HEK293T (cell line): ENCODE measurements at regions not wholly inside any gene's neighbourhood (a gene's known extent, or its start where the extent isn't known, plus 50 kb on each side); places are given as distances from the start of the nearest gene placed in this dataset.

Source experiments
- ARNT ChIP-seq: fragments of 450-650 bp; IDR thresholded peaks from 2 replicates; pipeline ENCODE4 v1.6.1; 2017; ENCODE audit warnings: mild to moderate bottlenecking
- BHLHE40 ChIP-seq: fragments of 450-650 bp; IDR thresholded peaks from 2 replicates; pipeline ENCODE4 v1.6.1; 2016; ENCODE audit warnings: mild to moderate bottlenecking, moderate library complexity, borderline replicate concordance
- FOXA1 ChIP-seq: fragments of 450-650 bp; IDR thresholded peaks from 2 replicates; pipeline ENCODE4 v1.6.1; 2016; ENCODE audit warnings: mild to moderate bottlenecking
- FOXM1 ChIP-seq: fragments of 450-650 bp; IDR thresholded peaks from 2 replicates; pipeline ENCODE4 v1.6.1; 2017; ENCODE audit warnings: mild to moderate bottlenecking, borderline replicate concordance
- HDGF ChIP-seq: fragments of 450-650 bp; IDR thresholded peaks from 2 replicates; pipeline ENCODE4 v1.6.1; 2017; ENCODE audit warnings: antibody characterized with exemption, borderline replicate concordance
- L3MBTL2 ChIP-seq: fragments of 450-650 bp; conservative IDR thresholded peaks from 2 replicates; pipeline ENCODE4 v1.6.1; 2016; ENCODE audit warnings: mild to moderate bottlenecking
- NFRKB ChIP-seq: fragments of 450-650 bp; IDR thresholded peaks from 2 replicates; pipeline ENCODE4 v1.6.1; 2016; ENCODE audit warnings: mild to moderate bottlenecking, moderate library complexity
- SP1 ChIP-seq: fragments of 450-650 bp; IDR thresholded peaks from 2 replicates; pipeline ENCODE4 v1.6.1; 2017
- SUZ12 ChIP-seq: fragments of 450-650 bp; IDR thresholded peaks from 2 replicates; pipeline ENCODE4 v1.6.1; 2016; ENCODE audit warnings: mild to moderate bottlenecking
- TARDBP ChIP-seq: fragments of 450-650 bp; IDR thresholded peaks from 2 replicates; pipeline ENCODE4 v1.6.1; 2016
- TF ChIP-seq, protein P1 (sequence below): fragments of 450-650 bp; IDR thresholded peaks from 2 replicates; pipeline ENCODE4 v1.6.1; 2016

DNA sequence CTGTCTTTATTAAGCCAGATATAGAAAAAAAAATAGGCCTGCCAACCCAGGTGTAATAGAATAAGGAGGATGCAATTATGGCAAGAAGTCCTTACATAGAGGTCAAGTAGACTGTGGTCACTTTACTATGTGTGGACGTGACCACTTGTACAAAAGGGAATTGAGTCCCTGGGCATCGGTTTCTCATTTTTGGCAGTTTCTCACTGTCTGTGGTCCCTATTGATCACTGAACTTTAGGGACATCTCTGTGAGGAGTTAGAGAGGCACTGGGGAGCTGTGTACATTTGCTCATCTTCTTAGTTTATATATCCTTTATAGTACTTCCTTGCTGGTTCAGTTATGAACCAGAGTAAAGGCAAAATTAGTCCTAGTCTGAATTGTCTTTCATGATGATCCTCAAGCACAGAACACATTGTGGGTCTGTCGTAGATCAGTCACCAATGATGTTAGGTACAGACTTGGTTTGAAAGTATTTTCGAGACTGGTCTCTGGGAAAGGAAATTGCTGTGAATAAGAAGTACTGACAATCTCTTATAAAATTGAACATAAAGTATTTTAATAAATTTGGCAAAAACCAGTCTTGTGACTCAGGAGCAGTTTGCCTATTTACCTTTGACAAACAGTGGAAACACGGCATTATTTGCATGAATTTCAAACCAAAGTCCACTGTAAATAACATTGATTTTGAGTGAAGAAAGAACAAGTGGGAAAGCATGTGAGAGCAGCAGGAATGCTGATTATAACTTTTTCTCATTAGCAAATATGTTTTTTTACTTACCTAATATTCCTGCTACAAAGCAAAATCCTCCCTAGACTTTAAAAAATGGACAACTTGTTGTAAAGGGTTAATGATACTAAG is 218.9 kb upstream of the DPH6 start:
- TF ChIP-seq ARNT (no peak), HDGF (no peak), FOXA1 (no peak), SP1 (no peak), FOXM1 (no peak), NFRKB (no peak), TARDBP (no peak), SUZ12 (no peak), BHLHE40 (no peak), L3MBTL2 (no peak)
- TF ChIP-seq, protein P1, sequence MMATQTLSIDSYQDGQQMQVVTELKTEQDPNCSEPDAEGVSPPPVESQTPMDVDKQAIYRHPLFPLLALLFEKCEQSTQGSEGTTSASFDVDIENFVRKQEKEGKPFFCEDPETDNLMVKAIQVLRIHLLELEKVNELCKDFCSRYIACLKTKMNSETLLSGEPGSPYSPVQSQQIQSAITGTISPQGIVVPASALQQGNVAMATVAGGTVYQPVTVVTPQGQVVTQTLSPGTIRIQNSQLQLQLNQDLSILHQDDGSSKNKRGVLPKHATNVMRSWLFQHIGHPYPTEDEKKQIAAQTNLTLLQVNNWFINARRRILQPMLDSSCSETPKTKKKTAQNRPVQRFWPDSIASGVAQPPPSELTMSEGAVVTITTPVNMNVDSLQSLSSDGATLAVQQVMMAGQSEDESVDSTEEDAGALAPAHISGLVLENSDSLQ = no peak
